ENCODE measurements at regions not wholly inside any gene's neighbourhood (a gene's known extent, or its start where the extent isn't known, plus 50 kb on each side); places are given as distances from the start of the nearest gene placed in this dataset.

- TF ChIP-seq CTCF (IDR thresholded peaks at IDR 0.05) (no peak), POLR2A (IDR thresholded peaks at IDR 0.05) (no peak)
Measured at GRCh38 chr2:41101281-41101680, 649.4 kb upstream of the SLC8A1 start.

Measured in uterus (tissue), 2 donors.